ENCODE measurements at regions not wholly inside any gene's neighbourhood (a gene's known extent, or its start where the extent isn't known, plus 50 kb on each side); places are given as distances from the start of the nearest gene placed in this dataset.

DNA sequence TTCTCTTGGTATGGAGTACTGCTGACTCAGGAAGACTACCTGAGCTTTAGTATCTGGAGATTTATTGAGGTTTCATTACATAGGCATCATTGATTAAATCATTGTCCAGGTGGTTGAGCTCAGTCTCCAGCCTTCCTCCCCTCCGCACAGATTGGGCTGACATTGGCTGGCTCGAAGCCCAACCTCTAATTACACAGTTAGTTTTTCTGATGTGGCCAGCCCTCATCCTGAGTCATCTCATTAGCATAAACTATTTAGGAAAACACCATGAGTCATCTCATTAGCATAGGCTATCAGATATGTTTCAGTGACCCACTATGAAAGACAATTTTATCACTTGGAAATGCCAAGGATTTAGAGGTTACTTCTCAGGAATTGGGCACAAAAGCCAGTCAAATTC lies 93.9 kb upstream of the ANKRD50 start:
- Histone ChIP-seq H3K36me3 (ENCODE audit: insufficient read depth, low read length) (no peaks in the 10 kb centered on the region), H2AFZ (ENCODE audit: low read length) (no peak overlapping the region), H3K9me3 (ENCODE audit: low read length) (no peaks in the 10 kb centered on the region), H3K4me2 (ENCODE audit: low read length) (no peak overlapping the region), H4K20me1 (ENCODE audit: insufficient read depth, low read length) (no peaks in the 10 kb centered on the region), H3K27ac (ENCODE audit: low read depth, low read length, poor library complexity, severe bottlenecking) (no peak overlapping the region), H3F3A (ENCODE audit: insufficient read depth, low read length) (no peaks in the 10 kb centered on the region), H3K79me2 (ENCODE audit: insufficient read depth, low read length) (no peaks in the 10 kb centered on the region), H3K4me3 (ENCODE audit: low read depth, low read length, poor library complexity, severe bottlenecking) (no peak overlapping the region), H3K4me1 (ENCODE audit: insufficient read depth, low read length, severe bottlenecking) (no peaks in the 10 kb centered on the region), H3K9me2 (ENCODE audit: low read depth, low read length) (no peaks in the 10 kb centered on the region), H3K9ac (ENCODE audit: low read length) (no peak overlapping the region), H3K27me3 (ENCODE audit: insufficient read depth, low read length) (no peaks in the 10 kb centered on the region)
- TF ChIP-seq, protein P1, sequence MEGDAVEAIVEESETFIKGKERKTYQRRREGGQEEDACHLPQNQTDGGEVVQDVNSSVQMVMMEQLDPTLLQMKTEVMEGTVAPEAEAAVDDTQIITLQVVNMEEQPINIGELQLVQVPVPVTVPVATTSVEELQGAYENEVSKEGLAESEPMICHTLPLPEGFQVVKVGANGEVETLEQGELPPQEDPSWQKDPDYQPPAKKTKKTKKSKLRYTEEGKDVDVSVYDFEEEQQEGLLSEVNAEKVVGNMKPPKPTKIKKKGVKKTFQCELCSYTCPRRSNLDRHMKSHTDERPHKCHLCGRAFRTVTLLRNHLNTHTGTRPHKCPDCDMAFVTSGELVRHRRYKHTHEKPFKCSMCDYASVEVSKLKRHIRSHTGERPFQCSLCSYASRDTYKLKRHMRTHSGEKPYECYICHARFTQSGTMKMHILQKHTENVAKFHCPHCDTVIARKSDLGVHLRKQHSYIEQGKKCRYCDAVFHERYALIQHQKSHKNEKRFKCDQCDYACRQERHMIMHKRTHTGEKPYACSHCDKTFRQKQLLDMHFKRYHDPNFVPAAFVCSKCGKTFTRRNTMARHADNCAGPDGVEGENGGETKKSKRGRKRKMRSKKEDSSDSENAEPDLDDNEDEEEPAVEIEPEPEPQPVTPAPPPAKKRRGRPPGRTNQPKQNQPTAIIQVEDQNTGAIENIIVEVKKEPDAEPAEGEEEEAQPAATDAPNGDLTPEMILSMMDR (IDR thresholded peaks at IDR 0.05; ENCODE audit: low read length) = no peak
- TF ChIP-seq EZH2 (IDR thresholded peaks at IDR 0.05; ENCODE audit: borderline replicate concordance, low read length) = no peak

DNA sequence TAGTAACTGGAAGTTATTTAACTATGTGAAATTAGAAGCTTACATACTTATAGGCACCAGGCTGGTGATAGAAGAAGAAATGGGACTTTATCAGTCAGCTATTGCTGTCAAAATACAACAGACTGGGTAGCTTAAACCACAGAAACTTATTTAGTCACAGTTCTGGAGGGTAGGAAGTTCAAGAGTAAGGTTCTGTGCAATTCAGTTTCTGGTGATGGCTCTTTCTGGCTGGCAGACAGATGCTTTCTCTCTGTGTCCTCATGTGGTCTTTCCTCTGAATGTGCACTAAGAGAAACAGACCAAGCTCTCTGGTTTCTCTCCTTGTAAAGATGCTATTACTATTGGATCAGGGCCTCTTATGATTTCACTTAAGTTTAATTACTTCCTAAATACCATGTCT lies 92.1 kb upstream of the ANKRD50 start:
- H3K9me3 ChIP-seq (ENCODE audit: low read length) = no peaks in the 10 kb centered on the region

DNA sequence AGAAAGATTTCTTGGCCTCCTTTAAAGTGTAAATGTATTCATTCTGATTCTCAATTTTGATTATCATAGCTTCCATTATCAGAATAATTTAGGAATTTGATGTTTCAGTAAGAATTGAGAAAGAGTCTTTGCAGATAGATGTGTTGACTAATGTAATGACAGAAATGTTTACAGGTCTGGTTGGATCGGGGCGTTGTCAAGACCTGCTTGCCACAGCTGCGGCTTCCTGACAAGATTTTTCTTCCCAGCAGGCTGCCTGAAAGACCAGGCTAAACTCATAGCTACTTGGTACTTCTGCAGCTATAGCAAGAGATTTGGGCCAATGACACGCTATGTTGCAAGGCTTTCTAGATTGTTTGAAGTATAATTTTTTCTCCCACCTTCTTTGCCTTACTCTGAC lies 91.5 kb upstream of the ANKRD50 start:
- H3K36me3 ChIP-seq (ENCODE audit: insufficient read depth, low read length) = no peaks in the 10 kb centered on the region
- H3K4me3 ChIP-seq (ENCODE audit: low read depth, low read length, poor library complexity, severe bottlenecking) = no peak overlapping the region
- H3K27ac ChIP-seq (ENCODE audit: low read depth, low read length, poor library complexity, severe bottlenecking) = no peak overlapping the region
- H3K79me2 ChIP-seq (ENCODE audit: insufficient read depth, low read length) = no peaks in the 10 kb centered on the region
- no peaks in the 10 kb centered on the region for H3K9me3 ChIP-seq (ENCODE audit: low read length)
- TF ChIP-seq EZH2 (IDR thresholded peaks at IDR 0.05; ENCODE audit: borderline replicate concordance, low read length) = no peak
- TF ChIP-seq, protein P1 (IDR thresholded peaks at IDR 0.05; ENCODE audit: low read length) = no peak
- no peak overlapping the region for H3K4me2 ChIP-seq (ENCODE audit: low read length)
- no peaks in the 10 kb centered on the region for H3K4me1 ChIP-seq (ENCODE audit: insufficient read depth, low read length, severe bottlenecking)
- no peaks in the 10 kb centered on the region for H3K27me3 ChIP-seq (ENCODE audit: insufficient read depth, low read length)
- no peak overlapping the region for H2AFZ ChIP-seq (ENCODE audit: low read length)
- H3F3A ChIP-seq (ENCODE audit: insufficient read depth, low read length) = no peaks in the 10 kb centered on the region
- H3K9me2 ChIP-seq (ENCODE audit: low read depth, low read length) = no peaks in the 10 kb centered on the region
- no peak overlapping the region for H3K9ac ChIP-seq (ENCODE audit: low read length)
- H4K20me1 ChIP-seq (ENCODE audit: insufficient read depth, low read length) = no peaks in the 10 kb centered on the region

More for the DNA sequence above, 92.1 kb upstream of the ANKRD50 start:
- no peak overlapping the region for H3K4me3 ChIP-seq (ENCODE audit: low read depth, low read length, poor library complexity, severe bottlenecking)
- no peaks in the 10 kb centered on the region for H3K27me3 ChIP-seq (ENCODE audit: insufficient read depth, low read length)
- H2AFZ ChIP-seq (ENCODE audit: low read length) = no peak overlapping the region
- H4K20me1 ChIP-seq (ENCODE audit: insufficient read depth, low read length) = no peaks in the 10 kb centered on the region
- H3K4me1 ChIP-seq (ENCODE audit: insufficient read depth, low read length, severe bottlenecking) = no peaks in the 10 kb centered on the region
- no peaks in the 10 kb centered on the region for H3K9me2 ChIP-seq (ENCODE audit: low read depth, low read length)
- TF ChIP-seq, protein P1 (IDR thresholded peaks at IDR 0.05; ENCODE audit: low read length) = no peak
- TF ChIP-seq EZH2 (IDR thresholded peaks at IDR 0.05; ENCODE audit: borderline replicate concordance, low read length) = no peak
- H3F3A ChIP-seq (ENCODE audit: insufficient read depth, low read length) = no peaks in the 10 kb centered on the region
- no peaks in the 10 kb centered on the region for H3K36me3 ChIP-seq (ENCODE audit: insufficient read depth, low read length)
- H3K79me2 ChIP-seq (ENCODE audit: insufficient read depth, low read length) = no peaks in the 10 kb centered on the region
- no peak overlapping the region for H3K4me2 ChIP-seq (ENCODE audit: low read length)
- no peak overlapping the region for H3K9ac ChIP-seq (ENCODE audit: low read length)
- H3K27ac ChIP-seq (ENCODE audit: low read depth, low read length, poor library complexity, severe bottlenecking) = no peak overlapping the region

Data from OCI-LY1 (cell line).